ENCODE measurements at regions not wholly inside any gene's neighbourhood (a gene's known extent, or its start where the extent isn't known, plus 50 kb on each side); places are given as distances from the start of the nearest gene placed in this dataset.
"Not testable (repeated sequence)": the region's sequence is repeated elsewhere in the genome, so short reads cannot be mapped to it uniquely, and the experiment has no call there.

GRCh38 chr13:38283346-38283745 lies 66.3 kb upstream of the UFM1 start:
- no peak for DNase-seq

DNA sequence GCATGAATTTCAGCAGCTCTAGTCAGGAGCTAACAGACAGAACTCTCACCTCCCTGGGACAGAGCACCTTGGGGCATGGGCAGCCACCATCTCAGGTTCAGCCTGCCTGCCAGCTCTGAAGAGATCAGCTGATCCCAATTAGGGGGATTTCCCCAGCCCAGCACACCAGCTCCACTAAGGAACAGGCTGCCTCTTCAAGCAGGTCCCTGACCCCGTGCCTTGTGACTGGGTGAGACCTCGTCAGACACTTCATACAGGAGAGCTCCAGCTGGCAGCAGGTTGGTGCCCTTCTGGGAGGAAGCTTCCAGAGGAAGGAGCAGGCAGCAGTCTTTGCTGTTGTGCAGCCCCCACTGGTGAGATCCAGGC lies 84.5 kb upstream of the UFM1 start:
- no peak for DNase-seq

DNA sequence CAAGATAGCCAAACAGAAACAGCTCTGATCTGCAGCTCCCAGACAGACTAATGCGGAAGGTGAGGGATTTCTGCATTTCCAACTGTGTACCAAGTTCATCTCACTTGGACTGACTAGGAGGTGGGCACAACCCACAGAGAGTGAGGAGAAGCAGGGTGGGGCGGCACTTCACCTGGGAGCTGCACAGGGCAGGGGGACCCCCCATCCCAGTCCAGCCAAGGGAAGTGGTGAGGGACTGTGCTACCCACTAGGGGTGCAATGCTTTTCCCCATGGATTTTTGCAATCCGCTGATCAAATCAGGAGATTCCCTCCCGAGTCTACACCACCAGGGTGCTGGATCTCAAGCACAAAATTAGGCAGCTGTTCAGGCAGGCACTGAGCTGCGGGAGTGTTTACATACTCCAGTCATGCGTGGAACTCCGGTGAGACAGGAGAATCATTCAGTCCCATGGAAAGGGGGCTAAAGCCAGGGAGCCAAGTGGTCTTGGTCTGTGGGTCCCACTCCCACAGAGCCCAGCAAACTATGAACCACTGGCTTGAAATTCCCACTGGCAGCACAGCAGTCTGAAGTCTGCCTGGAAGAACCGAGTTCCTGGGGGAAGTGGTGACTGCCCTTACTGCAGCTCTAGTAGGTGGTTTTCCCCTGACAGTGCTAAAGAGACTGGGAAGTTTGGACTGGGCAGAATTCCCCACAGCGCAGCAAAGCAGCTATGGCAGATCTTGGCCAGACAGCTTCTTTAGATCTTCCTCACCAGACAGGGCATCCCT lies 85.1 kb upstream of the UFM1 start:
- no peak for DNase-seq

DNA sequence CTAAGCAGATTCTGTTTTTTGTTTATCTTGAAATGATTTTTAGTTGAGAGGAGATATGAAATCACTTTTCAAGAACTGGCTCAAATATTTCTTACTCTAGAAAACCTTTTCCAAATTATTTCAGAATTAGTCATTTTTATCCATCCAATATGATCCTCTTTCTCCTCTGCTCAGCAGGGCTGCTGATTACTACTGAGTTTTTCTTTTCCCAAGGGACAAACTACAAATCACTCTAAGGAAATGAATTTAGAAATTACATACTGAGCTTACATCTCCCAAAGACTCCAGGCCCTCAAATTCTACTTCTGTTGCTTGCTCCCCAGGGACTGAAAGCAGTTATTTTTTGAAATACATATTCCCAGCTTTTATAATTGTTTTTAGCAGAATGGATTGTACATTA lies 87.4 kb upstream of the UFM1 start:
- DNase-seq, result no peak

DNA sequence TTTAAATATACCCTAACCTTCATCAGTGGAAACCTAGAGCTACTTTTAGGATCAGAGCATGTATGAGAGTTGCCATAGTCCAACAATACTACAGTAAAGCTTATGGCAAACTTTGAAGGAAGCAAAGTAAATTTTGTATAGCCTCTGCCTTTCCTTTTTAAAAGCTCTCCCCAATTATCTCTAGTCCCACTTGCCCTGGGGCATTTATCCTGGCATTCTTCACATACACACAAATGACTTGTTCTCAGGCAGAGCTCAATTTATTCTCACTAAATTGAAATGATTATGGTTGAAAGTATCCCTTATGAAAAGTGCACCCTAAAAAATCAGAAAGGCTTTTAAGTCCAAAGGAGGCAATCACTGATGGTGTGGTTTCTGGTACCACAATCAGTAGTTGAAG lies 94.1 kb upstream of the UFM1 start:
- DNase-seq, result no peak

- DNase-seq, result no peak
Measured at GRCh38 chr13:38239874-38240273, 109.8 kb upstream of the UFM1 start.

DNA sequence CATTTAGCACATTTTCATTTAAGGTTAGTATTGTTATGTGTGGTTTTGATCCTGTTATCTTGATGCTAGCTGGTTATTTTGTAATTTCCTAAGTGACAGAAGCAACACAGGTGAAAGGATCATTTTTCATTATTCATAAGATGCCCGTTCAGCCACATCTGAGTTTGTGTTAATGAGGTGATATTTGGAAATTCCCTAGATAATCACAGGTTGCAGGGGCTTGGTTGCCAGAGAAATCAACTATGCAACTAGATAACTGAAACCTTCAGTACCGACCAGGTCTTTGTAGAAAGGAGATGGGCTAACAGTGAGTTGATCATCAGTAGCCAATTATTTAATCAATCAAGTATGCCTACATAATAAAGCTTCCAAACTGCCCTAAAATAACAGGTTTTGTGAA lies 121.3 kb upstream of the UFM1 start:
- DNase-seq, result no peak

- DNase-seq, result no peak
Measured at GRCh38 chr13:38226496-38226895, 123.2 kb upstream of the UFM1 start.

GRCh38 chr13:38223089-38223488 lies 126.6 kb upstream of the UFM1 start:
- DNase-seq, result peak in 1 of 2 donors; percentile 1

GRCh38 chr13:38221120-38221519 lies 128.5 kb upstream of the UFM1 start:
- not testable (repeated sequence) for DNase-seq

GRCh38 chr13:38216181-38216580 lies 133.5 kb upstream of the UFM1 start:
- DNase-seq, result no peak

DNA sequence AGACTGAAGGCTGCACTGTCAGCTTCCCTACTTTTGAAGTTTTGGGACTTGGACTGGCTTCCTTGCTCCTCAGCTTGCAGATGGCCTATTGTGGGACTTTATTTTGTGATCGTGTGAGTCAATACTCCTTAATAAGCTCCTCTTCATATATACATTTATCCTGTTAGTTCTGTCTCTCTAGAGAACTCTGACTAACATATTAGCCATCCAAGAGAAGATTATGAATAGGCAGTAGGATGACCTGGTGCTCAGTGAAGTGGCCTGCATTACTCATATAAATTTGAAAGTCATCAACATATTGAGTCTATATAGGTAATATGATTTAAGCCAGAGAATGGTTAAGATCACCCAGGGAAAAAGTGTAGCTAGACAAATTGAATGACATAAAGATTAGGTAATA lies 136.3 kb upstream of the UFM1 start:
- DNase-seq, result no peak

- no peak for DNase-seq
Measured at GRCh38 chr13:38210928-38211596, 138.6 kb upstream of the UFM1 start.

GRCh38 chr13:38204556-38204955 lies 145.1 kb upstream of the UFM1 start:
- no peak for DNase-seq

GRCh38 chr13:38202740-38203139 lies 146.9 kb upstream of the UFM1 start:
- no peak for DNase-seq

- no peak for DNase-seq
Measured at GRCh38 chr13:38191016-38191415, 158.6 kb upstream of the UFM1 start.

DNA sequence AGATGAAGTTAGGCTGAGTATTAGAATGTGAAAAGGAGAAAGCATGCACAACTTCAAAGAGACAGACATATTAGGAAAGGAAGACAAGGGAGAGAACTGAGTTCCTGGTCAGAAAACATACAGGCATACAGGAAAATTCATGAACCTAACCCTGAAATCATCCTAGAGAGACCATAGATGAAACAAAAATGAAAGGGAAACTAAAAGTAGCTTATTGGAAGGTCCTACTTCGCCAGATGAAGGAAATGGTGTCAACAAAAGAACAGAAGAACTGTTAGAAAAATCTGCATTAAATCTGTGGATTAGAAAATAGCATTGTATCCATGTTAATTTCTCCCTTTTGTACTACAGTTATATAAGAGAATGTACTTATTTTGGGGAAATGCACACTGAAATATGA lies 169.0 kb upstream of the UFM1 start:
- no peak for DNase-seq

- DNase-seq, result no peak
Measured at GRCh38 chr13:38180126-38180525, 169.5 kb upstream of the UFM1 start.

GRCh38 chr13:38176664-38177063 lies 173.0 kb upstream of the UFM1 start:
- DNase-seq, result no peak

DNA sequence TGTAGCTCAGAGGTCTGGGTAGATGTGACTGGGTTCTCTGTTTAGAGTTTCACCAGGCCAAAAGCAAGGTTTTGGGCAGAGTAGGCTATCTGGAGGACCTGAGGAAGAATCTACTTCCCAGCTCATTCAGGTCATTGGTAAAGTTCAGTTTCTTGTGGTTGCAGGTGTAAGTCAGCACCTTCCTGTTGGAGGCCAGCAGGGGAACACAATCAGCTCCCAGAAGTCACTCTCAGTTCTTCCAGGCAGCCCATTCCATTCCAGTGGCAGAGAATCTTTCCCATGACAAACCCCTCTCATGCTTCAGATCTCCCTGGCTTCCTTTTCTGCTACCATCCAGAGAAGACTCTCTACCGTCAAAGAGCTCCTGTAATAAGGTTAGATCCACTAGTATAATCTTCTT lies 176.2 kb upstream of the UFM1 start:
- DNase-seq, result no peak

GRCh38 chr13:38167164-38167822 lies 182.4 kb upstream of the UFM1 start:
- no peak for DNase-seq

DNA sequence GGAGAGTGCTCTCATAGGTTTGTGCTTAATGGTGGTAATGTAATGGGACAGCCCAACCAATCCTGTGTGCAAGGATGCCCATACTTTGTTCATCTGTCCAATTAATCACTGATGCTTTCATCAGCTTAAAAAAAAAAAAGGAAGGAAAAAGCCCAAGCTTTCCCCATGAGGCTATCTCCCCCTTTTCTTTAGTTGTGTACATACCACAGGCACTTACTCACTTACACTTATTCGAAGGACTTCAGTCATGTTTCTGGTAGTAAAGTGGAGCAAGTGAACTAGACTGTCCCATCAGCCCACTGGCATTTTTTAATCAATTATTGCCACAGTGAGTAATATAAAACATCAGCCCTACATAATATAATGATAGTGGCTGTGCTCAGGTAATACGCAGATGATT lies 183.5 kb upstream of the UFM1 start:
- no peak for DNase-seq

- no peak for DNase-seq
Measured at GRCh38 chr13:38160131-38160530, 189.5 kb upstream of the UFM1 start.

All from right lung (tissue), 2 donors.